ENCODE measurements at regions not wholly inside any gene's neighbourhood (a gene's known extent, or its start where the extent isn't known, plus 50 kb on each side); places are given as distances from the start of the nearest gene placed in this dataset.
"Not testable (repeated sequence)": the region's sequence is repeated elsewhere in the genome, so short reads cannot be mapped to it uniquely, and the experiment has no call there.

DNA sequence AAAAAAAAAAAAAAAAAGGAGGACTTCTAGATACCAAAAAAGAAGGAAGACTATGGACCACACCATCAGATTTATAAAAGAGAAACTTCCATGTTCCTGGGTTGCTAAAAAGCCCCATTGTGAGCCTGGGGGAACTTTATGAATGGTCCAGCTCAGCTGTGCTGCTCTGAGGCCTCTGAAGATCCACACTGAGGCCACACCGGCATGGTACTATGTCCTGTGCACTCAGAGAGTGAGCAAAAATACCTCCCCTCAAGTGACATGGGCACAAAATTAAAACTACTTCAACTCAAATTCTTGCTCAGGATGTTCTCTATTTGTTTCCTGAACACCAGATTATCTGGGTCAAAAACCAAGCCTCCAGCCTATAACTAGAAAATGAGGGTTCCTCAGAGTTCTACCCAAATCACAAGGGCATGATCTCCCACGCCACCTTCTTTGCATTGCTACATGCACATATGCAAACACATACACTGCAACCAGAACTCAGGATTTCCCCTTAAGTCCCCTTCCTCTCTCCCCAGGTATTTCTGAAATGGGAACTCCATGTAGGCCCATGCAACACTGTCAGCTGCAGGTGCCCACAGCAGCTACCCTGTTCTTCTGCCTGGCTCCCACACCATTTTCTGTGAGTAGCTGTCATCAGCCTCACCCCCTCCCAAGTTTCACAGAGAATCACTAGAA lies 94.4 kb downstream of the SH3GLB1 start:
- H3K36me3 Mint-ChIP-seq = no peaks in the 10 kb centered on the region
- DNase-seq = no peak
- POLR2A ChIA-PET = no interaction called here
- H3K4me3 Mint-ChIP-seq = no peak overlapping the region
- peaks cover 12% of the 10 kb centered on the region for H3K9me3 Mint-ChIP-seq
- CTCF ChIA-PET = interaction anchor here (0.8 to 0.9 kb wide), 2 partner anchors 35 kb away, joined by 3 to 4 read pairs; no protein-coding TSS in a partner anchor
- H3K27ac Mint-ChIP-seq = no peak overlapping the region
- H3K27me3 Mint-ChIP-seq = no peaks in the 10 kb centered on the region
- H3K4me1 Mint-ChIP-seq (ENCODE audit: low read depth) = no peaks in the 10 kb centered on the region
- intact Hi-C loops (cut with micrococcal nuclease) = no loop called here

DNA sequence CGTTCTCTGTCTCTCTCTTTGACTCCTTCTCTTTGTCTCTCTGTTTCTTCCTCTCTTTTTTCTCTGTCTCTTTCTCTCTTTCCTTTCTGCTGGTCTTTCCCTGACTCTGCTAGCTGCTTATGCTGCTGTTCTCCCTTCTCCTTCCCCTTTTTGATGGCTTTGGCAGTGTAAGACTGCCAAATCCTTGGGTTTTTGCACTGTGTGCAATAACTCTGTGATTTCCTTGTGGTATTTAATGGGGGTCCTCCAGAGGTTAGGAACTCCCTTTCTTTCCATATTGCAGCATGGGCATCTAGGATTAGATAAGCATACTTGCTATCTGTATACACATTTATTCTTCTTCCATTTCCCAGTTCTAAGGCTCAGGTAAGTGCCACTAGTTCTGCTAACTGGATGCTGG lies 99.3 kb downstream of the SH3GLB1 start:
- POLR2A ChIA-PET; H3K36me3 Mint-ChIP-seq; H3K27me3 Mint-ChIP-seq; CTCF ChIA-PET; intact Hi-C loops (cut with micrococcal nuclease); H3K27ac Mint-ChIP-seq; H3K4me1 Mint-ChIP-seq (ENCODE audit: low read depth); H3K4me3 Mint-ChIP-seq; DNase-seq: not testable (repeated sequence)
- H3K9me3 Mint-ChIP-seq = peaks cover 12% of the 10 kb centered on the region

DNA sequence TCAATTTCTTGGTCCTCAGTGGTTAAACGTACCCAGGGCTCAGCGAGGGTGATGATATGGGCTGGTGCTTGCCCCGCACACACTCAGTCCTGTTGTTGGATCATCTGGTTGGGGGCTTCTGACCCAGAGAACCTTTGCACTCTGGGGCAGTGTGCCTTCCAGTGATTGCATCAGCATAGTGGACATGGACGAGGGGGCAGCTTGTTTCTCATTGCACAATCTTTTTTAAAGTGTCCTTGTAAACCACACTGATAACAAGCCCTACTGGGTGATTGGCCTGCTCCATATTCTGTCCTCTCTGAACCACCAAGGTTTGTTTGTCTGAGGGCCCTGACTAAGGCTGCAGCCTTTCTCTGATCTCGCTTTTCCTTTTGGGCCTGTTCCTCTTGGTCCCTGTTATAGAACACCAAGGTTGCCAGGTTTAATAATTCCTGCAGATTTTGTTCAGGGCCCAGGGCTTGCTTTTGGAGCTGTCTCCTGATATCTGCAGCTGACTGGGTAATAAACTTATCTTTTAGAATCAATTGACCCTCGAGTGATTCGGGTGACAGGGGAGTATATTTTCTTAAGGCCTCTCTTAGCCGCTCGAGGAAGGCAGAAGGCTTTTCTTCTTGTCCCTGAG lies 101.6 kb downstream of the SH3GLB1 start:
- DNase-seq; H3K36me3 Mint-ChIP-seq; POLR2A ChIA-PET; H3K27ac Mint-ChIP-seq; H3K4me3 Mint-ChIP-seq; H3K27me3 Mint-ChIP-seq; CTCF ChIA-PET; intact Hi-C loops (cut with micrococcal nuclease); H3K4me1 Mint-ChIP-seq (ENCODE audit: low read depth): not testable (repeated sequence)
- peaks cover 12% of the 10 kb centered on the region for H3K9me3 Mint-ChIP-seq

DNA sequence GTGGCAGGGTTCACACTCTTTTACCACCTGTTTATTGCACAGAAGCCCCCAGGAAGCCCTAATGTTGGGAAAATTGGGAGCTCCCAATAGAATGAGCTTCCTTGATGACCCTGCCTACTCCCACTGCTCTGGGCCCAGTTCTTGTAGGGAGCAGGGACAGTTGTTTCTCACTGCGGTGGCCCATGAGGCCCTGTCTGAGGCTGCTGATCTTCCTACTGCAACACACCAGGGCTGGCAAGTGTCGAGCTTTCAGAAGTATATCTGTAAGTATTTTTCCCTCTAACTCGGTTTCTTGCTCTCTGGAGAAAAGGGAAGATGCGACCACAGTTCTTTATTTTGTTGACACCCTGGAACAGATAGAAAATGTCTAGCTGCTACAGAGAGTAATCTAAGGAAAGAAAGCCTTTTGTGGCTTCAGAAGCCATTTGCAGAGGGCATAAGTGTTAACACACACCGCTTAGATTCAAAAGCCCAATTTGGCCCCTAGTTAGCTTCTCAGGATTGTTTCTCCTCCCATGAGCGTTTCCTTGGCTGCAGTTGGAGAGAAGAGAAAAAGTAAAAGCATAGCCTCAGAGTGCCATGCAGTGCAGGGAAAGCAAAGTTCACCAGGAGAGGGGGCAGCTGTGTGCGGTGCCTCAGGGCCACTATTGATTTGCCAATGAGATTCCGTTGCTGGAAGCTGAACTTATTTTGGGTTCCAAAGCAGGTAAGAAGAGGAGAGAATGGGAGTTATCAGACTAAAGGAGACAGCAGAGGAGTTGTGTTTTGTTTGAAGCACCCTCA lies 102.6 kb downstream of the SELENOF start:
- CTCF ChIA-PET = interaction anchor here (1.0 kb wide), 2 partner anchors 23 to 35 kb away, joined by 3 read pairs; no protein-coding TSS in a partner anchor

DNA sequence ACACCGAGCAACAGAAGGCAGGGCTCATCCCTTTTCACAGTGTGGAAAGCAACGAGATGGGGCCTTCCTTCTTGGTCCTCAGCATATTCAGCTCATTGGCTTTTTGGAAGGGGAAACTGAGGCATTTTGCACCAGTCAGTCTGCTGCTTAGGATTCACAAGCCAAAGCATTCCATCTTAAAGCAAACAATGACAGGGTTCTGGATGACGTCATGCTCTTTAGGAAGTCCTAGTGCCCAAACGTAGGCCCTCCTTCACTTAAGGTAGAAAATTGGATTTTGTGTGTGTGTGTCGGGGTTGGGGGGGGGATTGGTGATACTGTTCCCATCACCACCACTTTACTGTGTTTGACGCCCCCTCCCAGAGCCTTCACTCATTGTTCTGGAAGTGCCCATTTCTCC lies 101.6 kb downstream of the SELENOF start:
- no peak overlapping the region for H3K27ac Mint-ChIP-seq
- H3K27me3 Mint-ChIP-seq = peaks cover 3% of the 10 kb centered on the region
- no peaks in the 10 kb centered on the region for H3K9me3 Mint-ChIP-seq
- no peak overlapping the region for H3K4me3 Mint-ChIP-seq
- DNase-seq = no peak
- POLR2A ChIA-PET = no interaction called here
- no peaks in the 10 kb centered on the region for H3K4me1 Mint-ChIP-seq (ENCODE audit: low read depth)
- CTCF ChIA-PET = interaction anchor here (1.0 kb wide), 1 partner anchor 22 kb away, joined by 3 read pairs; no protein-coding TSS in a partner anchor
- no peaks in the 10 kb centered on the region for H3K36me3 Mint-ChIP-seq
- intact Hi-C loops (cut with micrococcal nuclease) = no loop called here

More for the DNA sequence above, 102.6 kb downstream of the SELENOF start:
- Mint-ChIP-seq H3K4me1 (ENCODE audit: low read depth) (no peaks in the 10 kb centered on the region), H3K9me3 (no peaks in the 10 kb centered on the region), H3K36me3 (no peaks in the 10 kb centered on the region), H3K4me3 (no peak overlapping the region), H3K27me3 (peaks cover 3% of the 10 kb centered on the region), H3K27ac (no peak overlapping the region)
- POLR2A ChIA-PET = no interaction called here
- no peak for DNase-seq
- intact Hi-C loops (cut with micrococcal nuclease) = no loop called here

Measured in activated CD4-positive, alpha-beta memory T cell treated with anti-CD3 and anti-CD28 coated beads for 36 hours (primary cell).